ENCODE measurements at regions not wholly inside any gene's neighbourhood (a gene's known extent, or its start where the extent isn't known, plus 50 kb on each side); places are given as distances from the start of the nearest gene placed in this dataset.

DNA sequence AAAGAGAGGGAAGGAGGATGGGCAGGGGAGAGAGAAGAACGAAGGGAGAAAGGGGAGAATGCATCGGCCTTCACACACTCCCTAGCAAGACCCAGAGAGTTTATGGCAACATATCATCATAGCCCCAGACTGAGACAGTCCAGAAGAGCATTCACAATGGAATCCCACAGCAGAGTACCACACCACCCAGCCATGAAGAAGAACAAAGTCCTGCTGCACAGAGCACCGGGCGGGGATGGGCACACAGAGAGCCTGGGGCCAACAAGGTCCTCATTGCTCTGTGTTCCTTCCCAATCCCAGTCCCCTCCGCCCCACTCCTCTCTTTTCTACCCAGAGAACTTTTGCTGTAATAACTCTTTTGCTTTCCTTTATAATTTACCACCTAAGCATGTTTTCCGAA lies 118.1 kb upstream of the TMPRSS2 start:
- no peak for TF ChIP-seq CTCF (IDR thresholded peaks at IDR 0.05; ENCODE audit: insufficient read depth, low read length)
- H3K4me3 ChIP-seq (ENCODE audit: low read depth, low read length), result no peak overlapping the region
- DNase-seq (ENCODE audit: low read depth), result no peak

DNA sequence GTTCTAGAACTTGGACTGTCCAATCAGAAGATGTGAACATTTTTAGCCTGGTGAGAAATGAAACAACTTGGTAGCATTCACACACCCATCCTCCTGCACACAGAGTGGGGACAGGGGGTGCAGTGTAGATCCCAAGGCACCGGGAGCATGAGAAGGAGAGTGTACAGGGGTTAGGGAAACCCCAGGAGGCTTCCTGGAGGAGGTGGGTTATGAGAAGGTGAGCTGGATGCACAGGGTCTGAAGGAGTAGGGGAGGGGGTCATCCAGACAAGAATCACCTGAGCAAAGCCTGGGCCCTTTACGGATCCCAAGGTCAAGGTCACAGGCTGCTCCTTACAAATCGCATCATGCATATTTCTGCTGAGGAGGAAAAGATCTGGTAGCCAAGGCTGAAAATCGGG lies 117.5 kb upstream of the TMPRSS2 start:
- TF ChIP-seq CTCF (IDR thresholded peaks at IDR 0.05; ENCODE audit: insufficient read depth, low read length), result no peak
- H3K4me3 ChIP-seq (ENCODE audit: low read depth, low read length), result no peak overlapping the region
- DNase-seq (ENCODE audit: low read depth), result no peak

- TF ChIP-seq CTCF (IDR thresholded peaks at IDR 0.05; ENCODE audit: insufficient read depth, low read length), result no peak
- H3K4me3 ChIP-seq (ENCODE audit: low read depth, low read length), result no peak overlapping the region
- no peak for DNase-seq (ENCODE audit: low read depth)
Observed at GRCh38 chr21:41624674-41625310, 116.8 kb upstream of the TMPRSS2 start.

- no peak for TF ChIP-seq CTCF (IDR thresholded peaks at IDR 0.05; ENCODE audit: insufficient read depth, low read length)
- H3K4me3 ChIP-seq (ENCODE audit: low read depth, low read length), result no peak overlapping the region
- no peak for DNase-seq (ENCODE audit: low read depth)
Observed at GRCh38 chr21:41623945-41624344, 116.0 kb upstream of the TMPRSS2 start.

- TF ChIP-seq CTCF (IDR thresholded peaks at IDR 0.05; ENCODE audit: insufficient read depth, low read length), result no peak
- no peak overlapping the region for H3K4me3 ChIP-seq (ENCODE audit: low read depth, low read length)
- DNase-seq (ENCODE audit: low read depth), result no peak
Observed at GRCh38 chr21:41622831-41623548, 115.0 kb upstream of the TMPRSS2 start.

DNA sequence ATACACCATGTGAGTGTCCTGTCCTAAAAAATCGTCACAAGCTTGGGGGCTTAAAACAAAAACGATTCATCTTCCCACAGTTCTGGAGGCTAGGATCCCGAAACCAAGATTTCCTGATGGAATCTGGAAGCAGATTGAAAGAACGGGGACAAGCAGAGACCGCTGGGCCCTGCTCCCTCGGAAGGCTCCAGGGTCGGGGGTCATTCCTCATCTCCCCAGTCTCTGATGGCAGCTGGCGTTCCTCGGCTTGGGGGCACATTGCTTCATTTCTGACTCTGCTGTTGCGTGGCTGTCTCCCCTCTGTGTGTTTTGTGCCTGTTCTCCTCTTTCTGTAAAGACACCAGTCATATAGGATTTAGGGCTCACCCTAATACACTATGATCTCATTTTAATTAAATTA lies 114.2 kb upstream of the TMPRSS2 start:
- DNase-seq (ENCODE audit: low read depth), result no peak
- H3K4me3 ChIP-seq (ENCODE audit: low read depth, low read length), result no peak overlapping the region
- no peak for TF ChIP-seq CTCF (IDR thresholded peaks at IDR 0.05; ENCODE audit: insufficient read depth, low read length)
